Activated CD8-positive, alpha-beta memory T cell treated with anti-CD3 and anti-CD28 coated beads for 24 hours (primary cell): ENCODE measurements at regions not wholly inside any gene's neighbourhood (a gene's known extent, or its start where the extent isn't known, plus 50 kb on each side); places are given as distances from the start of the nearest gene placed in this dataset.
"Not testable (repeated sequence)": the region's sequence is repeated elsewhere in the genome, so short reads cannot be mapped to it uniquely, and the experiment has no call there.

Experiments
- DNase-seq: peaks from one replicate; pipeline ENCODE4 v3.0.0-alpha.2; 2020

- DNase-seq: no peak
Measured at GRCh38 chr20:30511322-30512030, 746.0 kb upstream of the DEFB115 start.

GRCh38 chr20:30513050-30513628 is 744.3 kb upstream of the DEFB115 start:
- DNase-seq: no peak

- DNase-seq: not testable (repeated sequence)
Measured at GRCh38 chr20:30515915-30516314, 741.5 kb upstream of the DEFB115 start.

GRCh38 chr20:30518906-30519305 is 738.6 kb upstream of the DEFB115 start:
- not testable (repeated sequence) for DNase-seq

GRCh38 chr20:30521686-30522415 is 735.6 kb upstream of the DEFB115 start:
- DNase-seq: not testable (repeated sequence)

GRCh38 chr20:30524155-30524554 is 733.3 kb upstream of the DEFB115 start:
- DNase-seq: not testable (repeated sequence)

GRCh38 chr20:30524761-30525160 is 732.7 kb upstream of the DEFB115 start:
- not testable (repeated sequence) for DNase-seq

- not testable (repeated sequence) for DNase-seq
Measured at GRCh38 chr20:30533653-30534052, 723.8 kb upstream of the DEFB115 start.

- DNase-seq: not testable (repeated sequence)
Measured at GRCh38 chr20:30537459-30537858, 720.0 kb upstream of the DEFB115 start.

GRCh38 chr20:30540330-30541069 is 717.0 kb upstream of the DEFB115 start:
- not testable (repeated sequence) for DNase-seq

- DNase-seq: not testable (repeated sequence)
Measured at GRCh38 chr20:30551236-30551635, 706.2 kb upstream of the DEFB115 start.

GRCh38 chr20:30556797-30557196 is 700.7 kb upstream of the DEFB115 start:
- DNase-seq: not testable (repeated sequence)

- not testable (repeated sequence) for DNase-seq
Measured at GRCh38 chr20:30565086-30565485, 692.4 kb upstream of the DEFB115 start.

GRCh38 chr20:30569867-30570266 is 687.6 kb upstream of the DEFB115 start:
- not testable (repeated sequence) for DNase-seq

GRCh38 chr20:30570622-30571021 is 686.8 kb upstream of the DEFB115 start:
- DNase-seq: not testable (repeated sequence)

- DNase-seq: not testable (repeated sequence)
Measured at GRCh38 chr20:30574337-30574736, 683.1 kb upstream of the DEFB115 start.

- not testable (repeated sequence) for DNase-seq
Measured at GRCh38 chr20:30579069-30579468, 678.4 kb upstream of the DEFB115 start.

GRCh38 chr20:30579824-30580438 is 677.5 kb upstream of the DEFB115 start:
- not testable (repeated sequence) for DNase-seq

GRCh38 chr20:30581839-30582238 is 675.6 kb upstream of the DEFB115 start:
- not testable (repeated sequence) for DNase-seq

GRCh38 chr20:30584403-30584802 is 673.1 kb upstream of the DEFB115 start:
- DNase-seq: not testable (repeated sequence)

GRCh38 chr20:30585244-30585796 is 672.1 kb upstream of the DEFB115 start:
- not testable (repeated sequence) for DNase-seq

- DNase-seq: not testable (repeated sequence)
Measured at GRCh38 chr20:30586178-30586577, 671.3 kb upstream of the DEFB115 start.
